OCI-LY3 (cell line): ENCODE measurements at regions not wholly inside any gene's neighbourhood (a gene's known extent, or its start where the extent isn't known, plus 50 kb on each side); places are given as distances from the start of the nearest gene placed in this dataset.

Experiments
- H2AFZ ChIP-seq: fragments of 200-600, 300-600 bp; shearing (Covaris generic); 2 replicates; pipeline ENCODE4 v1.6.0; 2014; ENCODE audit warnings: antibody characterized with exemption, low read depth, low read length
- H3K27ac ChIP-seq: fragments of 200-600, 300-600 bp; sonication (generic); 2 replicates; pipeline ENCODE4 v1.5.1; 2014; ENCODE audit warnings: mild to moderate bottlenecking, low read length, moderate library complexity, mixed read lengths
- H3K27me3 ChIP-seq: fragments of 200-600, 300-600 bp; sonication (generic); 2 replicates; pipeline ENCODE4 v1.6.1; 2014; ENCODE audit warnings: low read depth, low read length, mixed read lengths
- H3K36me3 ChIP-seq: fragments of 200-600, 300-600 bp; sonication (generic); replicated peaks from 2 replicates; pipeline ENCODE3; 2014; ENCODE audit warnings: low read depth, low read length, mixed read lengths
- H3K4me1 ChIP-seq: fragments of 300-600, 200-600 bp; sonication (generic); 2 replicates; pipeline ENCODE4 v1.6.1; 2014; ENCODE audit warnings: low read length, mixed read lengths
- H3K4me2 ChIP-seq: fragments of 200-600, 300-600 bp; sonication (generic); 2 replicates; pipeline ENCODE4 v1.6.1; 2014; ENCODE audit warnings: low read length, mixed read lengths
- H3K4me3 ChIP-seq: fragments of 300-600, 200-600 bp; sonication (generic); 2 replicates; pipeline ENCODE4 v1.5.1; 2014; ENCODE audit warnings: antibody characterized with exemption, mild to moderate bottlenecking, low read length, moderate library complexity
- H3K79me2 ChIP-seq: fragments of 300-600, 200-600 bp; shearing (Covaris generic); 2 replicates; pipeline ENCODE4 v1.6.1; 2014; ENCODE audit warnings: mild to moderate bottlenecking, low read length, mixed read lengths
- H3K9ac ChIP-seq: fragments of 300-600, 200-600 bp; shearing (Covaris generic); 2 replicates; pipeline ENCODE4 v1.6.0; 2014; ENCODE audit warnings: mild to moderate bottlenecking, low read length, moderate library complexity
- H3K9me3 ChIP-seq: fragments of 200-600, 300-600 bp; shearing (Covaris generic); 2 replicates; pipeline ENCODE4 v1.6.1; 2014; ENCODE audit warnings: low read length, mixed read lengths; ENCODE audit not compliant: insufficient read depth
- H4K20me1 ChIP-seq: fragments of 200-600, 300-600 bp; sonication (generic); 2 replicates; pipeline ENCODE4 v1.6.1; 2016; ENCODE audit warnings: low read length, mixed read lengths; ENCODE audit not compliant: insufficient read depth
- EZH2phosphoT487 ChIP-seq: fragments of 200-600 bp; shearing (Covaris generic); IDR thresholded peaks from 2 replicates; pipeline ENCODE4 v1.6.1; 2018; ENCODE audit warnings: antibody characterized with exemption, mixed run types, low read depth
- TF ChIP-seq, protein P1 (sequence below): fragments of 200-600, 300-600 bp; sonication (generic); IDR thresholded peaks from 2 replicates; pipeline ENCODE4 v1.5.1; 2014; ENCODE audit warnings: antibody characterized with exemption, low read length, low read depth

GRCh38 chr13:86000546-86000945 lies 201.3 kb upstream of the SLITRK6 start:
- H3K9ac ChIP-seq = no peak overlapping the region
- H3K27me3 ChIP-seq = no peaks in the 10 kb centered on the region
- no peaks in the 10 kb centered on the region for H3K79me2 ChIP-seq
- H4K20me1 ChIP-seq = no peaks in the 10 kb centered on the region
- no peak overlapping the region for H2AFZ ChIP-seq
- TF ChIP-seq, protein P1, sequence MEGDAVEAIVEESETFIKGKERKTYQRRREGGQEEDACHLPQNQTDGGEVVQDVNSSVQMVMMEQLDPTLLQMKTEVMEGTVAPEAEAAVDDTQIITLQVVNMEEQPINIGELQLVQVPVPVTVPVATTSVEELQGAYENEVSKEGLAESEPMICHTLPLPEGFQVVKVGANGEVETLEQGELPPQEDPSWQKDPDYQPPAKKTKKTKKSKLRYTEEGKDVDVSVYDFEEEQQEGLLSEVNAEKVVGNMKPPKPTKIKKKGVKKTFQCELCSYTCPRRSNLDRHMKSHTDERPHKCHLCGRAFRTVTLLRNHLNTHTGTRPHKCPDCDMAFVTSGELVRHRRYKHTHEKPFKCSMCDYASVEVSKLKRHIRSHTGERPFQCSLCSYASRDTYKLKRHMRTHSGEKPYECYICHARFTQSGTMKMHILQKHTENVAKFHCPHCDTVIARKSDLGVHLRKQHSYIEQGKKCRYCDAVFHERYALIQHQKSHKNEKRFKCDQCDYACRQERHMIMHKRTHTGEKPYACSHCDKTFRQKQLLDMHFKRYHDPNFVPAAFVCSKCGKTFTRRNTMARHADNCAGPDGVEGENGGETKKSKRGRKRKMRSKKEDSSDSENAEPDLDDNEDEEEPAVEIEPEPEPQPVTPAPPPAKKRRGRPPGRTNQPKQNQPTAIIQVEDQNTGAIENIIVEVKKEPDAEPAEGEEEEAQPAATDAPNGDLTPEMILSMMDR = no peak
- TF ChIP-seq EZH2phosphoT487 = no peak
- H3K36me3 ChIP-seq = no peaks in the 10 kb centered on the region
- no peak overlapping the region for H3K4me2 ChIP-seq
- no peaks in the 10 kb centered on the region for H3K9me3 ChIP-seq
- H3K4me3 ChIP-seq = no peak overlapping the region
- no peak overlapping the region for H3K27ac ChIP-seq
- no peaks in the 10 kb centered on the region for H3K4me1 ChIP-seq

DNA sequence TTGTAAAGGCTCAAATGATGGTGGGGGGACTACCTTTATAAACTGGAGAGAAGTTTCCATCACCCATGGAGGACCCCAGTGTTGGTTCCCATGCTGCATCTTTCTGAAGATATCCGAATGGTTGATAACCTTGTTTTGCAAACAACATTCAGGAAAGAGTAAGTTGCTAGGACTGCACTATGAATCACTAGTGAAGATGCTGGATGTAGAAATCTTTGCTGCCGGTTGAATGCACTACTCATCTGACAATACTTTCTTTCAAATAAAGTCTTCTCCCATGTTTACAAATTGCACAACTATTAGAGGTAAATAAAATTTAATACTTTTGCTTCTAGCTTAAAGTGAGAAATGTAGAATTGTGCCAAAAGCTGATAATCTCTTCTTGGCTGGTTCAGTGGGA lies 198.4 kb upstream of the SLITRK6 start:
- TF ChIP-seq EZH2phosphoT487 = no peak
- TF ChIP-seq, protein P1 = no peak

DNA sequence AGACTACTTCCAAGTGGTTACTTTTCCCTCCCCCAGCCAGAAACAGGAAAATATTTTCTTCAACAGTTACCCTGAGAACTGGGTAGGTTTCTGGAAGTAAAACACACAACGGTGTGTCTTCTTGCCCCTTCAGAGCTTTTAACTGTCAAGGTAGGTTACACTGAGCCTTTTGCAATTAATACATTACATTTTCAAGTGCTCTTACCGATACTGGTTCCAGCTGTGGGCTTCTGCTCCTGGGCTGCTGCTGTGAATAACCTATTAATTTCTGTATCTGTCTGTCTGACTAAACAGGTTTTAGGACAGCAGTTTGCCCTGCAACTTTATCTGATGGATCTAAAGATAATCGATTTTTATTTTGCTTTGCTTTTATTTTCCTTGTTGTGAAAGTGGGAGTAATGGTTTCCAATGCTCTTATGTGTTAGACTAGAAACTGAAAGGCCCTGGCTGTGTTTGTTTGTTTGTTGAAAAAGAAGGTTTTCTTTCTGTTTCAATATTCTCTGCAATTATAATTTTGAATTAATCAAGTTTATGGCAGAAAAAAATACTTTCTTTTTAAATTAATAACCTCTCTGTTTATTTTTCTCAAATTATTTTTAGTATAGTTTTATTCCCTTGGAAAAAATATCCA lies 196.7 kb upstream of the SLITRK6 start:
- H3K27ac ChIP-seq = no peak overlapping the region
- H3K36me3 ChIP-seq = no peaks in the 10 kb centered on the region
- no peaks in the 10 kb centered on the region for H4K20me1 ChIP-seq
- no peaks in the 10 kb centered on the region for H3K4me1 ChIP-seq
- no peak overlapping the region for H3K9ac ChIP-seq
- no peaks in the 10 kb centered on the region for H3K27me3 ChIP-seq
- H3K4me3 ChIP-seq = no peak overlapping the region
- H3K4me2 ChIP-seq = peak overlapping the region; percentile 8; the same call in 1 of the 2 replicates
- H3K79me2 ChIP-seq = no peaks in the 10 kb centered on the region
- H2AFZ ChIP-seq = peak overlapping the region; percentile 63
- no peaks in the 10 kb centered on the region for H3K9me3 ChIP-seq
- no peak for TF ChIP-seq EZH2phosphoT487
- TF ChIP-seq, protein P1 = no peak

More for the DNA sequence above, 198.4 kb upstream of the SLITRK6 start:
- Histone ChIP-seq H3K4me3 (no peak overlapping the region), H2AFZ (no peak overlapping the region), H3K9me3 (no peaks in the 10 kb centered on the region), H3K4me1 (no peaks in the 10 kb centered on the region), H3K27ac (no peak overlapping the region), H3K36me3 (no peaks in the 10 kb centered on the region), H3K79me2 (no peaks in the 10 kb centered on the region), H3K9ac (no peak overlapping the region), H3K27me3 (no peaks in the 10 kb centered on the region), H3K4me2 (no peak overlapping the region), H4K20me1 (no peaks in the 10 kb centered on the region)

- Histone ChIP-seq H3K4me2 (no peak overlapping the region), H3K27me3 (no peaks in the 10 kb centered on the region), H3K9ac (no peak overlapping the region), H3K9me3 (no peaks in the 10 kb centered on the region), H3K79me2 (no peaks in the 10 kb centered on the region), H3K27ac (no peak overlapping the region), H2AFZ (no peak overlapping the region; the same call in 1 of the 2 replicates), H3K36me3 (no peaks in the 10 kb centered on the region), H4K20me1 (no peaks in the 10 kb centered on the region), H3K4me3 (no peak overlapping the region), H3K4me1 (no peaks in the 10 kb centered on the region)
- TF ChIP-seq EZH2phosphoT487 = no peak
- TF ChIP-seq, protein P1 = no peak
Observed at GRCh38 chr13:85993567-85993966, 194.3 kb upstream of the SLITRK6 start.
